B cell (primary cell): ENCODE measurements at regions not wholly inside any gene's neighbourhood (a gene's known extent, or its start where the extent isn't known, plus 50 kb on each side); places are given as distances from the start of the nearest gene placed in this dataset.

Experiments
- CTCF ChIP-seq: fragments of 200-600 bp; IDR thresholded peaks from one replicate; pipeline ENCODE4 v1.8.0; 2022; ENCODE audit warnings: antibody characterized with exemption, mild to moderate bottlenecking
- EZH2 ChIP-seq: IDR thresholded peaks from 2 replicates; pipeline ENCODE4 v1.6.1; 2012; ENCODE audit warnings: borderline replicate concordance, low read depth, mild to moderate bottlenecking, moderate library complexity, low read length; ENCODE audit not compliant: insufficient read depth, poor library complexity, severe bottlenecking

- TF ChIP-seq EZH2 = no peak
- no peak for TF ChIP-seq CTCF
Measured at GRCh38 chr2:241939541-241939940, 70.0 kb downstream of the RTP5 start.
